GM10248 (cell line): ENCODE measurements at regions not wholly inside any gene's neighbourhood (a gene's known extent, or its start where the extent isn't known, plus 50 kb on each side); places are given as distances from the start of the nearest gene placed in this dataset.
"Not testable (repeated sequence)": the region's sequence is repeated elsewhere in the genome, so short reads cannot be mapped to it uniquely, and the experiment has no call there.

Experiments used
- CTCF ChIA-PET: fragments of 300-600 bp; sonication (Branson Sonifier 250); formaldehyde crosslinking; extraction: SDS; loops from one replicate; lab custom pipeline; 2021; ENCODE audit warnings: antibody characterized with exemption; lab: Yijun Ruan, JAX
- POLR2A ChIA-PET: fragments of 350-650 bp; sonication (Branson Sonifier 250); formaldehyde crosslinking; extraction: SDS; loops from one replicate; lab custom pipeline; 2020; ENCODE audit warnings: antibody characterized with exemption; lab: Yijun Ruan, JAX
- DNase-seq: peaks from one replicate; pipeline ENCODE4 v3.0.0; 2012; ENCODE audit errors: extremely low spot score
- CTCF ChIP-seq: IDR thresholded peaks from 2 replicates; pipeline ENCODE4 v1.5.1; 2012; ENCODE audit warnings: mild to moderate bottlenecking, low read depth; ENCODE audit errors: extremely low read depth, missing control alignments, control extremely low read depth

- ChIA-PET CTCF (interaction anchor here (0.7 to 2.7 kb wide), 8 partner anchors 14 to 438 kb away, joined by 3 to 10 read pairs (median 3); no protein-coding TSS in a partner anchor), POLR2A (no interaction called here)
- peak; percentile 63 for TF ChIP-seq CTCF
- peak; percentile 78 for DNase-seq
Measured at GRCh38 chr19:14318873-14319272, 62.4 kb upstream of the ADGRE5 start.

GRCh38 chr19:14317157-14317556 is 64.1 kb upstream of the ADGRE5 start:
- CTCF ChIA-PET = interaction anchor here (1.8 to 2.2 kb wide), 2 partner anchors 31 to 181 kb away, joined by 5 to 7 read pairs; partner anchors contain the start of gene ASF1B

GRCh38 chr19:14315433-14315832 is 65.8 kb upstream of the ADGRE5 start:
- TF ChIP-seq CTCF = no peak
- ChIA-PET POLR2A (no interaction called here), CTCF (interaction anchor here (2.2 kb wide), 1 partner anchor 179 kb away, joined by 5 read pairs; the partner anchor contains the start of gene ASF1B)
- no peak for DNase-seq

More at GRCh38 chr19:14317157-14317556, 64.1 kb upstream of the ADGRE5 start:
- POLR2A ChIA-PET = interaction anchor here (0.5 to 1.3 kb wide), 2 partner anchors 14 to 181 kb away, joined by 3 read pairs; partner anchors contain the start of gene ASF1B
- no peak for DNase-seq
- TF ChIP-seq CTCF = no peak

- ChIA-PET POLR2A (no interaction called here), CTCF (interaction anchor here (1.9 kb wide), 1 partner anchor 21 kb away, joined by 5 read pairs; no protein-coding TSS in a partner anchor)
- peak; percentile 56 for DNase-seq
- TF ChIP-seq CTCF = no peak
Measured at GRCh38 chr19:14310055-14310454, 71.2 kb upstream of the ADGRE5 start.

GRCh38 chr19:14305706-14306105 is 75.5 kb upstream of the ADGRE5 start:
- CTCF ChIA-PET = interaction anchor here (1.0 to 2.0 kb wide), 5 partner anchors 8 to 169 kb away, joined by 3 to 5 read pairs (median 3); partner anchors contain the start of gene ASF1B
- TF ChIP-seq CTCF = no peak
- POLR2A ChIA-PET = interaction anchor here (0.6 kb wide), 2 partner anchors 42 to 305 kb away, joined by 4 to 5 read pairs; no protein-coding TSS in a partner anchor
- DNase-seq = no peak

GRCh38 chr19:14301150-14301549 is 80.1 kb upstream of the ADGRE5 start:
- TF ChIP-seq CTCF = no peak
- no peak for DNase-seq
- ChIA-PET CTCF (interaction anchor here (0.8 to 2.1 kb wide), 2 partner anchors 13 to 47 kb away, joined by 4 to 7 read pairs; no protein-coding TSS in a partner anchor), POLR2A (no interaction called here)

- CTCF ChIA-PET = interaction anchor here (0.8 kb wide), 1 partner anchor 12 kb away, joined by 4 read pairs; no protein-coding TSS in a partner anchor
- DNase-seq = no peak
- TF ChIP-seq CTCF = no peak
- POLR2A ChIA-PET = no interaction called here
Measured at GRCh38 chr19:14300303-14300702, 80.9 kb upstream of the ADGRE5 start.

GRCh38 chr19:14299224-14299827 is 81.9 kb upstream of the ADGRE5 start:
- CTCF ChIA-PET = interaction anchor here (1.0 kb wide), 1 partner anchor 10 kb away, joined by 3 read pairs; no protein-coding TSS in a partner anchor

GRCh38 chr19:14297883-14298576 is 83.2 kb upstream of the ADGRE5 start:
- POLR2A ChIA-PET = not testable (repeated sequence)
- CTCF ChIA-PET = interaction anchor here (1.2 kb wide), 1 partner anchor 8 kb away, joined by 3 read pairs; no protein-coding TSS in a partner anchor

More at GRCh38 chr19:14299224-14299827, 81.9 kb upstream of the ADGRE5 start:
- POLR2A ChIA-PET = interaction anchor here (0.6 kb wide), 1 partner anchor 82 kb away, joined by 3 read pairs; no protein-coding TSS in a partner anchor
- DNase-seq = not testable (repeated sequence)

More at GRCh38 chr19:14297883-14298576, 83.2 kb upstream of the ADGRE5 start:
- not testable (repeated sequence) for DNase-seq
